HL-60 (cell line): ENCODE measurements at regions not wholly inside any gene's neighbourhood (a gene's known extent, or its start where the extent isn't known, plus 50 kb on each side); places are given as distances from the start of the nearest gene placed in this dataset.

ENCODE experiments used
- DNase-seq, 2 experiments: peaks; one replicate each; pipeline ENCODE4 v3.0.0-alpha.2; 2010 to 2020; ENCODE audit warnings: low read depth in 1 of 2, low spot score in 1 of 2
- H3K27ac ChIP-seq: fragments of 250-450 bp; sonication (Bioruptor Pico); replicated peaks from 2 replicates; pipeline ENCODE4 v1.5.1; 2020; ENCODE audit warnings: mild to moderate bottlenecking, moderate library complexity
- H3K27me3 ChIP-seq: fragments of 250-450 bp; sonication (Bioruptor Pico); 2 replicates; pipeline ENCODE4 v1.5.1; 2021; ENCODE audit warnings: mild to moderate bottlenecking, moderate library complexity; ENCODE audit not compliant: insufficient read depth, poor library complexity, severe bottlenecking
- H3K4me3 ChIP-seq: replicated peaks from 2 replicates; pipeline ENCODE4 v1.5.1; 2011; ENCODE audit warnings: mild to moderate bottlenecking, control low read depth, low read length; ENCODE audit not compliant: insufficient read depth
- CTCF ChIP-seq: IDR thresholded peaks from one replicate; pipeline ENCODE4 v1.5.1; 2011; ENCODE audit warnings: low read length, control low read depth, inconsistent platforms; ENCODE audit not compliant: insufficient read depth
- GABPA ChIP-seq: IDR thresholded peaks from 2 replicates; pipeline ENCODE4 v1.6.1; 2012; ENCODE audit warnings: low read depth
- POLR2AphosphoS5 ChIP-seq: IDR thresholded peaks from 2 replicates; pipeline ENCODE4 v1.6.1; 2012; ENCODE audit warnings: low read depth
- REST ChIP-seq: IDR thresholded peaks from 2 replicates; pipeline ENCODE4 v1.6.1; 2012; ENCODE audit warnings: low read depth; ENCODE audit not compliant: insufficient replicate concordance
- SPI1 ChIP-seq: IDR thresholded peaks from 2 replicates; pipeline ENCODE4 v1.6.1; 2012; ENCODE audit warnings: low read depth, mild to moderate bottlenecking, borderline replicate concordance

GRCh38 chr3:18797378-18797777 lies 350.9 kb upstream of the KCNH8 start:
- no peaks in the 10 kb centered on the region for H3K27me3 ChIP-seq
- H3K27ac ChIP-seq = no peak overlapping the region
- H3K4me3 ChIP-seq = no peak overlapping the region
- DNase-seq = no peak
- no peak for TF ChIP-seq CTCF

- DNase-seq = no peak
- no peak overlapping the region for H3K27ac ChIP-seq
- TF ChIP-seq GABPA = no peak
- no peaks in the 10 kb centered on the region for H3K27me3 ChIP-seq
- no peak overlapping the region for H3K4me3 ChIP-seq
Measured at GRCh38 chr3:18795078-18795477, 353.2 kb upstream of the KCNH8 start.

GRCh38 chr3:18791752-18792151 lies 356.6 kb upstream of the KCNH8 start:
- Histone ChIP-seq H3K27me3 (no peaks in the 10 kb centered on the region), H3K4me3 (no peak overlapping the region), H3K27ac (no peak overlapping the region)
- TF ChIP-seq POLR2AphosphoS5 (no peak), REST (no peak), SPI1 (no peak), GABPA (no peak), CTCF (no peak)
- no peak for DNase-seq

- H3K27me3 ChIP-seq = no peaks in the 10 kb centered on the region
- no peak for DNase-seq
- H3K27ac ChIP-seq = no peak overlapping the region
- H3K4me3 ChIP-seq = no peak overlapping the region
- TF ChIP-seq SPI1 = no peak
- TF ChIP-seq GABPA = no peak
- TF ChIP-seq REST = no peak
- no peak for TF ChIP-seq CTCF
- TF ChIP-seq POLR2AphosphoS5 = no peak
Measured at GRCh38 chr3:18791182-18791581, 357.1 kb upstream of the KCNH8 start.

- no peak overlapping the region for H3K27ac ChIP-seq
- no peak for DNase-seq
- H3K27me3 ChIP-seq = no peaks in the 10 kb centered on the region
- no peak overlapping the region for H3K4me3 ChIP-seq
- no peak for TF ChIP-seq SPI1
- TF ChIP-seq POLR2AphosphoS5 = no peak
- no peak for TF ChIP-seq GABPA
- TF ChIP-seq REST = no peak
- TF ChIP-seq CTCF = no peak
Measured at GRCh38 chr3:18790384-18790783, 357.9 kb upstream of the KCNH8 start.
